Naive B cell (primary cell): ENCODE measurements at regions not wholly inside any gene's neighbourhood (a gene's known extent, or its start where the extent isn't known, plus 50 kb on each side); places are given as distances from the start of the nearest gene placed in this dataset.
A peak's percentile ranks its signal among the peaks of the same experiment; 100 is the strongest.
"Not testable (repeated sequence)": the region's sequence is repeated elsewhere in the genome, so short reads cannot be mapped to it uniquely, and the experiment has no call there.

Experiments
- ATAC-seq, 2 donors: fragments of 150-1000 bp; cut with Tn5 transposase; 2 replicates each; pipeline ENCODE4 v1.10.0; 2021; ENCODE audit warnings: low read depth in 2 of 2, mild to moderate bottlenecking in 2 of 2, moderate library complexity in 2 of 2
- DNase-seq: peaks from one replicate; pipeline ENCODE4 v3.0.0; 2022
- H3K27ac Mint-ChIP-seq, 6 donors: one replicate each; pipeline ENCODE4 v1.8.0; 2020 to 2022; ENCODE audit warnings: mild to moderate bottlenecking in 6 of 6, mixed read lengths in 6 of 6, moderate library complexity in 5 of 6, inconsistent platforms in 2 of 6
- H3K27me3 Mint-ChIP-seq, 3 donors: one replicate each; pipeline ENCODE4 v1.8.0; 2021 to 2022; ENCODE audit warnings: mixed read lengths in 3 of 3, mild to moderate bottlenecking in 1 of 3
- H3K36me3 Mint-ChIP-seq, 2 donors: one replicate each; pipeline ENCODE4 v1.8.0; 2020 to 2022; ENCODE audit warnings: mixed read lengths in 2 of 2, inconsistent platforms in 1 of 2, mild to moderate bottlenecking in 1 of 2
- H3K4me1 Mint-ChIP-seq, 3 donors: one replicate each; pipeline ENCODE4 v1.8.0; 2020 to 2022; ENCODE audit warnings: mixed read lengths in 3 of 3, inconsistent platforms in 1 of 3, mild to moderate bottlenecking in 1 of 3, moderate library complexity in 1 of 3
- H3K4me3 Mint-ChIP-seq, 8 donors: one replicate each; pipeline ENCODE4 v1.8.0; 2020 to 2022; ENCODE audit warnings: mild to moderate bottlenecking in 8 of 8, mixed read lengths in 8 of 8, moderate library complexity in 8 of 8, inconsistent platforms in 2 of 8
- H3K9me3 Mint-ChIP-seq, 7 donors: one replicate each; pipeline ENCODE4 v1.8.0; 2020 to 2022; ENCODE audit warnings: mixed read lengths in 7 of 7, mild to moderate bottlenecking in 5 of 7, inconsistent platforms in 2 of 7, moderate library complexity in 1 of 7

DNA sequence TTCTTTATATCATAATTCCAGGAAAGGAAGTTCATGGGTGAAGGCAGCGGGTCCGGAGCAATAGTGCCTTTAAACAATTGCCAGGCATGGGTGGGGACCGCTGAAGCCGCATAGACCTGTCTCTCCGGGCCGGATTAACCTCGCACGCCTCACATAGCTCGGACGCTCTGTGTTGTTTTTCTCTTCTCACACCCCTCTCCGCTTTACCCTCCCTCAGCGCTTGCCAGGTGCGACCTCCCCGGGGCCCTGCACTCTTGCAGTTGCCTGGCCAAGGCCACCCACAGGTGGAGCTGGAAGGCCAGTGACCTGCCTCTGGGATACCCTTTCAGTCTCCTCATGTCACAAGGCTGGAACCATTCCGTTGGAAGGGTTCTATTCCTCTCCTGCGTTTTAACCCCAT, 4021.5 kb upstream of the TPTE start:
- H3K4me1 Mint-ChIP-seq, DNase-seq, ATAC-seq, H3K27me3 Mint-ChIP-seq, H3K9me3 Mint-ChIP-seq, H3K36me3 Mint-ChIP-seq, H3K4me3 Mint-ChIP-seq, H3K27ac Mint-ChIP-seq: not testable (repeated sequence)

DNA sequence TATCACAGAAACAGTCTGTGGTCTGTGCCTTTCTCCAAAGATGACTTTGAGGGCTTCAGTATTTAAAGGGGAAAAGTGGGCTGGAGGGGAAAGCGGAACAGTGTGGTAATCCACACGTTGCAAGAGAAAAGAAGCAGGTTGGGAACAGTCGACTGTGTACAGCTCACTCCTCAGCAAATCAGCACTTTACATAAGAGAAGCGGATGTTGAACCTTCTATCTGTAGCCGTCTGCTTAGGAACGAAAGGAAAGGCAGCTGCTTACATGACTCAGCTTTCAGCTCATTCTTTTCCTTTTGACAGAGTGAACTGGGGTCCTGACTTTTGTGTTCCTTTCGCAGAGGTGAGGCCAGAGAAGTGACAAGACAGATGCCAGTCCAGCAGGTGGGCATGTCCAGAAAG, 4020.7 kb upstream of the TPTE start:
- peak in 1 of 2 donors; percentile 14 for ATAC-seq
- DNase-seq, H3K27me3 Mint-ChIP-seq, H3K4me3 Mint-ChIP-seq, H3K4me1 Mint-ChIP-seq, H3K27ac Mint-ChIP-seq, H3K9me3 Mint-ChIP-seq, H3K36me3 Mint-ChIP-seq: not testable (repeated sequence)

GRCh38 chr21:6506167-6506894, 4015.1 kb upstream of the TPTE start:
- not testable (repeated sequence) for DNase-seq, H3K27ac Mint-ChIP-seq, H3K4me3 Mint-ChIP-seq, H3K9me3 Mint-ChIP-seq, H3K36me3 Mint-ChIP-seq, H3K4me1 Mint-ChIP-seq, ATAC-seq, H3K27me3 Mint-ChIP-seq

GRCh38 chr21:6507632-6508031, 4013.8 kb upstream of the TPTE start:
- H3K4me1 Mint-ChIP-seq, H3K4me3 Mint-ChIP-seq, DNase-seq, H3K27me3 Mint-ChIP-seq, H3K27ac Mint-ChIP-seq, H3K9me3 Mint-ChIP-seq, ATAC-seq, H3K36me3 Mint-ChIP-seq: not testable (repeated sequence)

GRCh38 chr21:6521777-6522176, 3999.6 kb upstream of the TPTE start:
- not testable (repeated sequence) for H3K4me1 Mint-ChIP-seq, H3K27ac Mint-ChIP-seq, H3K36me3 Mint-ChIP-seq, H3K9me3 Mint-ChIP-seq, ATAC-seq, DNase-seq, H3K4me3 Mint-ChIP-seq, H3K27me3 Mint-ChIP-seq

- ATAC-seq, H3K27ac Mint-ChIP-seq, H3K9me3 Mint-ChIP-seq, H3K36me3 Mint-ChIP-seq, H3K4me1 Mint-ChIP-seq, H3K4me3 Mint-ChIP-seq, DNase-seq, H3K27me3 Mint-ChIP-seq: not testable (repeated sequence)
These were observed 3995.2 kb upstream of the TPTE start for GRCh38 chr21:6526213-6526612.

DNA sequence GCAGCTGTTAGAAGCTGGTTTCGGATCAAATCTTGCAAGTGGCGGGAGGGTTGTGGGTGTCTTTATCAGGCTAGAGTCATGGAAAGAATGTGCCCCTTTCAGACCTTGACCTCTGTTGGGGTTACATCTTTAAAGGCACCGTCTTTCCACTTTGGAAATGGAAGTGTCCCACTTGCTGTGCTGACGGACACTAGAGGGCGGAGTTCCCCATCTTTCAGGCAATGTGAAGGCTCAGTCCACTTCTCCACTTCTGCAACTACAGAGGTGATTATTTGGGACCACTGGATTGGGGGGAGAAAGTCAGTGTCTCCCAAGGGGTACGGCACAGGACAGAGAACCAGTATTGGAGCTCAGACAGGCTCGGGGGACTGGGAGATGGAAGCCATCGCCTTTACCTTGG, 3990.7 kb upstream of the TPTE start:
- not testable (repeated sequence) for ATAC-seq, H3K9me3 Mint-ChIP-seq, H3K36me3 Mint-ChIP-seq, DNase-seq, H3K4me1 Mint-ChIP-seq, H3K27ac Mint-ChIP-seq, H3K27me3 Mint-ChIP-seq, H3K4me3 Mint-ChIP-seq

GRCh38 chr21:6533261-6533660, 3988.1 kb upstream of the TPTE start:
- H3K27ac Mint-ChIP-seq, ATAC-seq, H3K9me3 Mint-ChIP-seq, H3K4me3 Mint-ChIP-seq, H3K27me3 Mint-ChIP-seq, H3K36me3 Mint-ChIP-seq, H3K4me1 Mint-ChIP-seq, DNase-seq: not testable (repeated sequence)

- H3K9me3 Mint-ChIP-seq, ATAC-seq, H3K4me1 Mint-ChIP-seq, H3K4me3 Mint-ChIP-seq, DNase-seq, H3K27ac Mint-ChIP-seq, H3K36me3 Mint-ChIP-seq, H3K27me3 Mint-ChIP-seq: not testable (repeated sequence)
These were observed 3983.1 kb upstream of the TPTE start for GRCh38 chr21:6538320-6538719.

DNA sequence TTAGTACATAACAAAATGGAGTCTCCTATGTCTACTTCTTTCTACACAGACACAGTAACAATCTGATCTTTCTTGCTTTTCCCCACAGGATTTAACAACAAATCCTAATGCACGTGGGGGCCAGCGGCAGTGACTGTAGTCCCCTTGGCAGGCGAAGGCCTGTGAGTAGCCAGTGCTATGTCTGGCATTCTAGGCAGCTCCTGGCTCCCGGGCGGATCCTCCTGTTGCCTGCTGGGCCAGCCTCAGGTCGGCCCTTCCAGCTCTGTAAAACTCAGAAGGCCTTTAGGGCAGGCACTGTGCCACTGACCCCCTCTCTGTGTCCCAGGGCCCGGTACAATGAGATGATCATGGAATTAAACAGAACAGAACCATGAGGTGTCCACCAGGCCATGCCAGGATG, 3981.7 kb upstream of the TPTE start:
- H3K4me1 Mint-ChIP-seq, DNase-seq, ATAC-seq, H3K27me3 Mint-ChIP-seq, H3K27ac Mint-ChIP-seq, H3K36me3 Mint-ChIP-seq, H3K9me3 Mint-ChIP-seq, H3K4me3 Mint-ChIP-seq: not testable (repeated sequence)

DNA sequence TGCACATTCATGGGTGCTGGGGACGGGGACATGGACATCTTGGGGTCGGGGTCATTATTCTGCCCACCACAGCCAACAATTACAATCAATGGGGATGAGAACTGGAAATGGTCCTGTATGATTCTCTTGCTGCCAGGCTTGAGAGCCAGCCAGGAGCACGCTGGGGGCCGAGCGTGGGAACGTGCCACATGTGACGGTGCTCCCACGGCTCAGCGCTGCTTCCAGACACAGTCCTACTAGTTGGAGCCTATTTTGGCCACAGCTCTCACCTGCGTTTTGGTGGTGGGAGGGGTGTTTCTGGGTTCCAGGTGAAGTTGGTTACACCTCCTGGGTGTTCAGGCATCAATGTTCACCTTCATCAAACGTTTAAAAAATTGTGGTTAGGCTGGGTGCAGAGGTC, 3980.3 kb upstream of the TPTE start:
- ATAC-seq, H3K27ac Mint-ChIP-seq, DNase-seq, H3K4me1 Mint-ChIP-seq, H3K27me3 Mint-ChIP-seq, H3K4me3 Mint-ChIP-seq, H3K36me3 Mint-ChIP-seq, H3K9me3 Mint-ChIP-seq: not testable (repeated sequence)

- not testable (repeated sequence) for H3K27ac Mint-ChIP-seq, ATAC-seq, H3K9me3 Mint-ChIP-seq, DNase-seq, H3K27me3 Mint-ChIP-seq, H3K4me1 Mint-ChIP-seq, H3K36me3 Mint-ChIP-seq, H3K4me3 Mint-ChIP-seq
These were observed 3976.1 kb upstream of the TPTE start for GRCh38 chr21:6545288-6545687.

DNA sequence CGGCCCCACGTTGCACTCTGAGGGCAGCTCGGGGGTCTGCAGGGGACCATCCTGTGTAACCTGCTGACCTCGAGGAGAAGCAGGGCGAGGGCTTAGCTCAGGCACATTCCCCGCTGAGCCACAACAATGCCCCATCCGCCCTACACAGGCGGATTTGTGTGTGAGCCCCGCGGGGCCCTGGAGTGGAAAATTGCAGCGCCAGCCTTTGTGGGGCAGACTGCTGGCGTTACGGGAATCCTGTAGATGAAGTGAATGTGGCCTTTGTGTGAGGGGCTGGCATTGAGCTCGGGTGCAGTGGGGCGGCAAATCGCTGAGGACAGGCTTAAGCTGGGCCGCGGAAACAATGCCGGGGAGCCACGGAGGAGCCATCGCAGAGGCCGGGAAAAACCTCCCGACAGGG, 3970.3 kb upstream of the TPTE start:
- not testable (repeated sequence) for H3K4me3 Mint-ChIP-seq, H3K4me1 Mint-ChIP-seq, H3K27ac Mint-ChIP-seq, H3K27me3 Mint-ChIP-seq, H3K36me3 Mint-ChIP-seq, ATAC-seq, H3K9me3 Mint-ChIP-seq, DNase-seq

DNA sequence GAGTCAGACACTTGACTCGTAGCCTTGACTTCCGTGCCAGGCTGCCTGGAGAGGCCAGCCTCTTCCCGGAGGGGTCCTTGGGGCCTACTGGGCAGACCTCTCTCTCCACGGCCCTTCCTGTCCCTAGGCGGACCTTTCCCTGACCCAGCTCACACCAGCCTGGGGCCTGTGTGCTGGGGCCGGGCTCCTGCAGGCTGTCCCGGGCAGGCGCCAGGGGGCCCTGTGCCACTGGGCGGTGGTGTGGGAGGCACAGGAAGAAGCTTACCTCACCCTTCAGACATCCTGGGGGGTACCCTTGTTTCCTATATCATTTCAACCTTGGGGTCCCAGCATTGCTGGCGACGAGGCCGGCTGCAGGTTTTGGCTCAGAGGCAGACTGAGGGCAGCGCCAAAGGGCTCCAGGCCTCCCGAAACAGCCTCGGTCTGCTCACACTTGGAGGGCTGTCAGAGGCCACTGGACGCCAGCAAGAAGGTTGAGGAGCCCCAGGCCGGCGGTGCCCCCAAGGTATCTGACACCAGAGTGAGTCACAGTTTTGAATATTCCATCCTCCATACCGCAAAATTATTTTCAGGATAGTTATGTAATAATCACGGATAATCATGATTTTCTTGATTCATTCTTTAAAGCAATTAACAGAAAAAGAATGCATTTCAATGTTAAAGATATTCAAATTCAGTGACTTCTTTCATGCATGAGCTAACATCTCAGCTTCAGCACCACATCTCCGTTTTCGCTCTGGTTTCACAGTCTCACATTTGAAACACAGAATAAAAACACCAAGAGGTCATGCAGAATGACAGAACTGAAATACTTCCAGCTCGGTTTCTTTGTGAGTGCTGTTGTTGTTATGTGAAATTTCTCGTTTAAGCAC, 3967.6 kb upstream of the TPTE start:
- H3K36me3 Mint-ChIP-seq, H3K27me3 Mint-ChIP-seq, DNase-seq, H3K27ac Mint-ChIP-seq, ATAC-seq, H3K4me3 Mint-ChIP-seq, H3K9me3 Mint-ChIP-seq, H3K4me1 Mint-ChIP-seq: not testable (repeated sequence)
